ENCODE measurements at regions not wholly inside any gene's neighbourhood (a gene's known extent, or its start where the extent isn't known, plus 50 kb on each side); places are given as distances from the start of the nearest gene placed in this dataset.

DNA sequence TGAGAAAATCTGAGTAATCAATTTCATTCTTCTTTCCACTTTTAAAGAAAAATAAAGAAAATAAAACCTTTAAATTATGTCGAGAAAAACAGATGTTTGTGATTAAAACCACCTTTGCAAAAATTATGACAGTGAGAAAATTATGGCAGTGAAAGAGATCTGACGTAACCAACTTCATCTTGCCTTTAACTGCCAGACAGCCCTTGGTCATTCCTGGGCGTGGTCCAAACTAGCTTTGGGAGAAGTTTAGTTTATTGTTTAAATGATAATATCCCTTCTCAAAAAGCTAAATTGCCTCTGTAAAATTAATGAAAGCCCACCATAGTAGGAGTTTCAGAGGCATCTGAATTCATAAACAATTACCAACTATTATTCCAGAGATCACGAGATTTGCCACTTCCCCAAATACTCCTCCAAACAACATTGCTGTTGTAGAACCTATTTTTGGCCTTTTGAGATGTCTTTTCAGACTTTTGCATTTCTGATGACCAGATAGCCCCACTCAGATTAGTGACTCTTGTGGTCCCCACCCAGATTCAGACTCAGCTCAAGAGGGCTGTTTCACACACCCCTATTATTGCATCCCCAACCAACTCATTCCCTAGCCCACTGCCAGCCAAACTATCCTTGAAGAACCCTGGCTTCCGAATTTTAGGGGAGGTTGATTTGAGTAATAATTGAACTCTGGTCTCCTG lies 664.4 kb upstream of the CBLB start:
- no peaks in the 10 kb centered on the region for H3K27me3 ChIP-seq (ENCODE audit: control insufficient read depth, insufficient read depth, low read length)
- H3K36me3 ChIP-seq (ENCODE audit: control insufficient read depth, insufficient read depth, low read length) = no peaks in the 10 kb centered on the region
- no peak overlapping the region for H3K9ac ChIP-seq (ENCODE audit: low read length)
- H3K4me1 ChIP-seq (ENCODE audit: control insufficient read depth, insufficient read depth, low read length) = no peaks in the 10 kb centered on the region
- no peak overlapping the region for H3K4me3 ChIP-seq (ENCODE audit: low read depth, low read length)
- H3K27ac ChIP-seq (ENCODE audit: low read depth, low read length) = no peak overlapping the region
- H3K9me3 ChIP-seq (ENCODE audit: control insufficient read depth, insufficient read depth, low read depth, low read length) = peaks cover 31% of the 10 kb centered on the region

DNA sequence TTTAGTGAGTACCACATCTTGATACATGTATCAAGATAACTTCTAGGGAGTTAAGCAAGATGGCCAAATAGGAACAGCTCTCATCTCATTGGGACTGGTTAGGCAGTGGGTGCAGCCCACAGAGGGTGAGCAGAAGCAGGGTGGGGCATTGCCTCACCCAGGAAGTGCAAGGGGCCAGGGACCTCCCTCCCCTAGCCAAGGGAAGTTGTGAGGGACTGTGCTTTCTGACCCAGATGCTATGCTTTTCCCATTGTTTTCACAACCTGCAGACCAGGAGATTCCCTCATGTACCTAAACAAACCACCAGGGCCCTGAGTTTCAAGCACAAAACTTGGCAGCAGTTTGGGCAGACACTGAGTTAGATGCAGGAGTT lies 665.0 kb upstream of the CBLB start:
- Histone ChIP-seq H3K27ac (ENCODE audit: low read depth, low read length) (no peak overlapping the region), H3K27me3 (ENCODE audit: control insufficient read depth, insufficient read depth, low read length) (no peaks in the 10 kb centered on the region), H3K4me1 (ENCODE audit: control insufficient read depth, insufficient read depth, low read length) (no peaks in the 10 kb centered on the region), H3K9me3 (ENCODE audit: control insufficient read depth, insufficient read depth, low read depth, low read length) (peaks cover 31% of the 10 kb centered on the region), H3K4me3 (ENCODE audit: low read depth, low read length) (no peak overlapping the region), H3K9ac (ENCODE audit: low read length) (no peak overlapping the region), H3K36me3 (ENCODE audit: control insufficient read depth, insufficient read depth, low read length) (no peaks in the 10 kb centered on the region)

DNA sequence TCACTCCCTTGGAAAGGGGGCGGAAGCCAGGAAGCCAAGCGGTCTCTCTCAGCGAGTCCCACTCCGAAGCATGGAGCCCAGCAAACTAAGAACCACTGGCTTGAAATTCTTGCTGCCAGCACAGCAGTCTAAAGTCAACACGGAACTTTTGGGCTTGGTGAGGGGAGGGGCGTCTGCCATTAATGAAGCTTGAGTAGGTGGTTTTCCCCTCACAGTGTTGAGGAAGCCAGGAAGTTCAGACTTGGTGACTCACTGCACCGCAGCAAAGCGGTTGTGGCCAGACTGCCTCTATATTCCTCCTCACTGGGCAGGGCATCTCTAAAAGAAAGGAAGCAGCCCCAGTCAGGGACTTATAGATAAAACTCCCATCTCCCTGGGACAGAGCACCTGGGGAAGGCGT lies 665.4 kb upstream of the CBLB start:
- Histone ChIP-seq H3K27ac (ENCODE audit: low read depth, low read length) (no peak overlapping the region), H3K9ac (ENCODE audit: low read length) (no peak overlapping the region), H3K36me3 (ENCODE audit: control insufficient read depth, insufficient read depth, low read length) (no peaks in the 10 kb centered on the region), H3K27me3 (ENCODE audit: control insufficient read depth, insufficient read depth, low read length) (no peaks in the 10 kb centered on the region), H3K4me3 (ENCODE audit: low read depth, low read length) (no peak overlapping the region), H3K4me1 (ENCODE audit: control insufficient read depth, insufficient read depth, low read length) (no peaks in the 10 kb centered on the region), H3K9me3 (ENCODE audit: control insufficient read depth, insufficient read depth, low read depth, low read length) (peaks cover 31% of the 10 kb centered on the region)

DNA sequence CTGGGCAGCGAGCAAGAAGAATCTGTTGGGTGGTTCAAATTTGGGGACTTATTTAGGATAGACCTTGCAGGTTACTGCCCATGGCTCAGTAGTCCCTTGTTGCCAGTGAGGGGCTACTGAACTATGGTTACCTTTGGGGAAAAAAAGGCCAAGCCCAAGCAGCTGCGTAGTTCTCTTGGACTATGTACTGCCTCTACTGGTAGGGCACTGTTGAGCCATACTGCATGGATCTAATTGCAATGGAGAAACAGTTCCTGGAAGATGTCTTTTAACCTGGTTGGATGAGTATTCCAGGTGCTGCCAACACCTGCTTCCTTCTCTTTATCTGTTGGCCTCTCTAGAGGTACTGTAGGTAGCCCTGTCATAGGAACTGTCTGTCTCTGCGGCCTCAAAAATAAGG lies 671.9 kb upstream of the CBLB start:
- no peaks in the 10 kb centered on the region for H3K4me1 ChIP-seq (ENCODE audit: control insufficient read depth, insufficient read depth, low read length)
- H3K9ac ChIP-seq (ENCODE audit: low read length) = no peak overlapping the region
- H3K9me3 ChIP-seq (ENCODE audit: control insufficient read depth, insufficient read depth, low read depth, low read length) = peaks cover 8% of the 10 kb centered on the region
- H3K27ac ChIP-seq (ENCODE audit: low read depth, low read length) = no peak overlapping the region
- H3K4me3 ChIP-seq (ENCODE audit: low read depth, low read length) = no peak overlapping the region
- H3K36me3 ChIP-seq (ENCODE audit: control insufficient read depth, insufficient read depth, low read length) = no peaks in the 10 kb centered on the region
- no peaks in the 10 kb centered on the region for H3K27me3 ChIP-seq (ENCODE audit: control insufficient read depth, insufficient read depth, low read length)

DNA sequence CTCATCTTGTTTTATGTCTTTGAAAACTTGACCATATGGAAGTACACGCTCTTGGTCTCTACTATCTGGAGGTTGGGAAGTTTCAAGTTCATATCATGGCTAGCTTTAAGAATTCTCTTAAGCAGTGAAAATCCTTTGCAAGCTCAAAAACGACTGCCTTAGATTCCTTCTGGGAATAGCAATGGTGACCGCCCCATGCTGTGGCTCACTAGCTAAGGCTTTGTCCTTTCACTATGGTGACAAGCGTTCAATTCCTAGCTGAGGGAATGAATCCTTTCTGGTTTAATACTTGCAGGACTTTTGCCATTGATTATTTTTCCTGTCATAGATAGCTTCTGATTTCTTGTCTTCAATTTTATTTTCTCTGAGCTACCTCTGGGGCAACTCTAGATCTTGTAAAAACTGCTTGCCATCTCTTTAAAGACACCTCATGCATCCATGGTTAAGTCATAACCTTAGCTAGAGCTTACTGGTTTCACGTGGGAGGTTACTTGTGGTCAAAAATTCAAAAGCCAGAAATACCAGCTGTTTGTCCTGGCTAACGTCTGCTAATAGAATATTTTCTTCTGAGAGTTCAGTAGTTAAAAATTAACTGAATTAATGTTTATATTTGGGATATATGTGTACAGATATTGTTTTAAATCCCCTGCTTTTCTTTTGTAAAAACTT lies 673.4 kb upstream of the CBLB start:
- Histone ChIP-seq H3K36me3 (ENCODE audit: control insufficient read depth, insufficient read depth, low read length) (no peaks in the 10 kb centered on the region), H3K27me3 (ENCODE audit: control insufficient read depth, insufficient read depth, low read length) (no peaks in the 10 kb centered on the region), H3K9ac (ENCODE audit: low read length) (no peak overlapping the region), H3K4me3 (ENCODE audit: low read depth, low read length) (no peak overlapping the region), H3K4me1 (ENCODE audit: control insufficient read depth, insufficient read depth, low read length) (no peaks in the 10 kb centered on the region), H3K27ac (ENCODE audit: low read depth, low read length) (no peak overlapping the region), H3K9me3 (ENCODE audit: control insufficient read depth, insufficient read depth, low read depth, low read length) (peaks cover 18% of the 10 kb centered on the region)

DNA sequence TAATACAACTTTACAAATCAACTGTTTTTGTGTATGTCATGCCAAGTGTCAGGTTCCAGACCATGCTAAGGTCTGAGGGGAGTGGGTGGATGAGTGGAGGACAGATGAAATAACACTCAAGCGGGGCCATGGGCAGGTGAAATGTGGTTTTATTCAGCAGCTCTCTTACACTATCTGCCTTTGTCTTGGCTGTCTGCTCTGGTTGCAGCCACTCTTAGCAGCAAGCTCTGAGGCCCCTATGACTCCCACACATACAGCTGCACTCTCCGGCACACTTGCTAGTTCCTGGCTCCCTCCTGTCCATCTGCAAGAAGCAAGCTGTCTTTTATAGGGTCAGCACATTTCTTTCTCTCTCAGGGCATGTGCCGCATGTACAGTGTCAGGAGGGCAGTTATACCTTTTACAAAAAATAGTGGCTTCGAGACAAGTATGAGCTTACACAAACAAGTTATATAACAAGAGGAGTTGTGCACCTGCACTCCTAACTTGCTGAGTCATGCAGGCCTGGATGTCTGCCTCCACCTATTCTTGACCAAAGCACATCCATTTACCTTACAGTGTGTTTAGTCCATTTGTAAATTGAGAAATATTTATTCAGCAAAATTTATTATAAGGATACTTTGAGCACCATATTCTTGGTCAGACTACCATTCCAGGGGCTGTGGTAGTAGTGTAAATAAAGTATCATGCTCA lies 683.7 kb upstream of the CBLB start:
- Histone ChIP-seq H3K4me3 (ENCODE audit: low read depth, low read length) (no peak overlapping the region), H3K36me3 (ENCODE audit: control insufficient read depth, insufficient read depth, low read length) (no peaks in the 10 kb centered on the region), H3K27ac (ENCODE audit: low read depth, low read length) (no peak overlapping the region), H3K27me3 (ENCODE audit: control insufficient read depth, insufficient read depth, low read length) (no peaks in the 10 kb centered on the region), H3K9ac (ENCODE audit: low read length) (no peak overlapping the region), H3K4me1 (ENCODE audit: control insufficient read depth, insufficient read depth, low read length) (no peaks in the 10 kb centered on the region), H3K9me3 (ENCODE audit: control insufficient read depth, insufficient read depth, low read depth, low read length) (peaks cover 18% of the 10 kb centered on the region)

DNA sequence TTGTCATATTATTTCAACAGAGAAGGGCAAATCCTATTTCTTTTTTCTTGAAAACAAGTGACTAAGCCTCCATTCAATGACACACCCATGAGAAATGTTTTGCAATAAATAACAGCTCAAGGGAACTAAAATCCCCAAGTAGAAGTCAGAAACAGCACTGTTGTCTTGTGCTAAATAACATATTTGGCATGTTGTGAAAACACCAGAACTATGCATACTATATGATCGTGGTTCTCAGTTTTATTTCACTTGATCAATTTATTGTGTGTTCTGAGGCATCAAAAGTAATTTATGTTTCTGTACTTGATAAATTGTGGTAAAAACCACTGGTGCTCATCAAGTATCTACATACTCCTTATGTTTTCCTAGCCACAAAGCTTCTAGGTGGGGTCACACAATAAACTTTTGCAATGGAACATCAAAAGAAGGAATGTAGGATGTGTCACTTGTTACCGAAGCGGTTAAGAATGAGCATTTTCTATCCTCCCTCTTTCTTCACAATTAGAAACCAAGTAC lies 691.7 kb upstream of the CBLB start:
- no peak overlapping the region for H3K4me3 ChIP-seq (ENCODE audit: low read depth, low read length)
- H3K9ac ChIP-seq (ENCODE audit: low read length) = no peak overlapping the region
- no peak overlapping the region for H3K27ac ChIP-seq (ENCODE audit: low read depth, low read length)
- H3K36me3 ChIP-seq (ENCODE audit: control insufficient read depth, insufficient read depth, low read length) = no peaks in the 10 kb centered on the region
- no peaks in the 10 kb centered on the region for H3K4me1 ChIP-seq (ENCODE audit: control insufficient read depth, insufficient read depth, low read length)
- no peaks in the 10 kb centered on the region for H3K9me3 ChIP-seq (ENCODE audit: control insufficient read depth, insufficient read depth, low read depth, low read length)
- no peaks in the 10 kb centered on the region for H3K27me3 ChIP-seq (ENCODE audit: control insufficient read depth, insufficient read depth, low read length)

DNA sequence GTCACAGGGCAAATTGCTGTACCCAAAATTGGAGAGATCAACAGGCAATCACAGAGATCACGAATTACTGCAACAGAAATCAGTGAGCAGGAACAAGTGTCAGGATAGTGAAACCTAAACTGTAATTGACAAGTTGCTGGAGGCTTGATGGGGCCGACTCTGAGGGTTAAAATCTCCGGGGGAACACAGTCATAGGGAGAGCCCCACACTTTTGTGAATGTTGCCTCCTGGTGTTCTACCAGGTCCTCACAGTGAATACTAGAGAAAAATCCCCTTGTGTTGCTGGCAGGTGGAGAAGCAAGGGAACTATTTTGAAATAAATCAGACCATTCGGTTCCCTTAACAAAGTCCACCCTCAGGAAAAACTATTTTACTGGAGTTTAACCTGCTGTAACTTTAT lies 697.5 kb upstream of the CBLB start:
- Histone ChIP-seq H3K4me1 (ENCODE audit: control insufficient read depth, insufficient read depth, low read length) (no peaks in the 10 kb centered on the region), H3K36me3 (ENCODE audit: control insufficient read depth, insufficient read depth, low read length) (no peaks in the 10 kb centered on the region), H3K27ac (ENCODE audit: low read depth, low read length) (no peak overlapping the region), H3K27me3 (ENCODE audit: control insufficient read depth, insufficient read depth, low read length) (no peaks in the 10 kb centered on the region), H3K9me3 (ENCODE audit: control insufficient read depth, insufficient read depth, low read depth, low read length) (no peaks in the 10 kb centered on the region), H3K9ac (ENCODE audit: low read length) (no peak overlapping the region), H3K4me3 (ENCODE audit: low read depth, low read length) (no peak overlapping the region)

DNA sequence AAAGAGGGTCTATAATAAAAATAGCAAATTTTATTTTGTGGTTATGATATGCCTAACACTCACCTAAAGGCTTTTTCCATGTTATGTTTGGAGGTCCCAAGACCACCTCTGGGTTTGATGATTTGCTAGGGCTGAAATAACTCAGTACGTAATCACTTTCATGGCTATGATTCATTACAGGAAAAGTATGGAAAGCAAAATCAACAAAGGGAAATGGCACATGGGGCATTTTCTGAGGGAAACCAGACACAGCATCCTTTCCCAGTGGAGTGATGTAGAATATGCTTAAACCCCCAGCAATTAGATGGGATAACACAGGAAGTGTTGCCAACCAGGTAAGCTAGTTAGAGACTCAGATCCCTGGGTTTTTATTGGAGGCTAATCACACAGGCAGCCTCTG lies 701.6 kb upstream of the CBLB start:
- Histone ChIP-seq H3K4me3 (ENCODE audit: low read depth, low read length) (no peak overlapping the region), H3K36me3 (ENCODE audit: control insufficient read depth, insufficient read depth, low read length) (no peaks in the 10 kb centered on the region), H3K27me3 (ENCODE audit: control insufficient read depth, insufficient read depth, low read length) (no peaks in the 10 kb centered on the region), H3K9me3 (ENCODE audit: control insufficient read depth, insufficient read depth, low read depth, low read length) (no peaks in the 10 kb centered on the region), H3K4me1 (ENCODE audit: control insufficient read depth, insufficient read depth, low read length) (no peaks in the 10 kb centered on the region), H3K9ac (ENCODE audit: low read length) (no peak overlapping the region), H3K27ac (ENCODE audit: low read depth, low read length) (no peak overlapping the region)

DNA sequence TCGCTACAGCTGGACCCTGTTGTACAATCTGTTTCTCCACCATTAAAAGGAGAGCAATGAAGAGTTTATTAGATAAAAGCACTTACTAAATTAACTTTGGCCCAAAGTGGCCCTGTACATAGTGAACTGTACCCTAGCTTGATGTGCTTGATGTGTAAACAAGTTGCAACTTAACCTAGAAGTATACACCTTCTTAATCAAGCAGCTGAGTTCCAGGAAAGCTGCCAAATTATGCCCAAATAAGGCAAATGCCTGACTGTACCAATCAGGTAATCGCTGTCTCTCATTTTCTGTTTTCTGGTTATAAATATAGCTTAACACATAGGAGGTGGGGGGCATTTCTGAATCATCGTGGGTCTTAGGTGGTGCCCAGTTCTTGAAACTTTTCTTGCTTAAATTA lies 704.8 kb upstream of the CBLB start:
- no peak overlapping the region for H3K4me3 ChIP-seq (ENCODE audit: low read depth, low read length)
- H3K27me3 ChIP-seq (ENCODE audit: control insufficient read depth, insufficient read depth, low read length) = no peaks in the 10 kb centered on the region
- H3K27ac ChIP-seq (ENCODE audit: low read depth, low read length) = no peak overlapping the region
- H3K9me3 ChIP-seq (ENCODE audit: control insufficient read depth, insufficient read depth, low read depth, low read length) = no peaks in the 10 kb centered on the region
- H3K4me1 ChIP-seq (ENCODE audit: control insufficient read depth, insufficient read depth, low read length) = no peaks in the 10 kb centered on the region
- no peak overlapping the region for H3K9ac ChIP-seq (ENCODE audit: low read length)
- H3K36me3 ChIP-seq (ENCODE audit: control insufficient read depth, insufficient read depth, low read length) = no peaks in the 10 kb centered on the region

DNA sequence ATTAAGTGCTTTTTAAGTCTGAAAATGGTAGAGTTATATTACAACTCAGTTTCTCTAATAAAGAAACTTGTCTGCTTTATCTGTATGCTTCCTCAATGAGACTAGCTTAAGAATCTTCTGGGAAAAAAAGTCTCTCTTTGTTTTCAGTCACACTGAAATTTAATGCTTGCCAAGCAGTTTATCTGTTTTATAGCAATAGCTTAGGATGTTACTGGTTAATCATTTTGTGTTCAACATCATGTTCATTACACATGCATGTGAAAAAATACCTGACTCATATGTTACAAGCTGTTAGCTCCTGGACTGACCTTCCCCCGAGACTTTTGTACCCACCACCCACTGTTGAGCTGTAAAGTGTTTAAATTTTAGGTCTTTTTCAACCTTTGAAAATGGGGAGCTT lies 706.2 kb upstream of the CBLB start:
- no peak overlapping the region for H3K9ac ChIP-seq (ENCODE audit: low read length)
- H3K4me1 ChIP-seq (ENCODE audit: control insufficient read depth, insufficient read depth, low read length) = no peaks in the 10 kb centered on the region
- no peaks in the 10 kb centered on the region for H3K36me3 ChIP-seq (ENCODE audit: control insufficient read depth, insufficient read depth, low read length)
- no peak overlapping the region for H3K4me3 ChIP-seq (ENCODE audit: low read depth, low read length)
- no peaks in the 10 kb centered on the region for H3K9me3 ChIP-seq (ENCODE audit: control insufficient read depth, insufficient read depth, low read depth, low read length)
- no peak overlapping the region for H3K27ac ChIP-seq (ENCODE audit: low read depth, low read length)
- no peaks in the 10 kb centered on the region for H3K27me3 ChIP-seq (ENCODE audit: control insufficient read depth, insufficient read depth, low read length)

Measured in HUES6 (cell line).